Ovary (tissue), 3 donors: ENCODE measurements at regions not wholly inside any gene's neighbourhood (a gene's known extent, or its start where the extent isn't known, plus 50 kb on each side); places are given as distances from the start of the nearest gene placed in this dataset.

Experiments used
- POLR2A ChIP-seq: fragments of 450-650 bp; IDR thresholded peaks from one replicate; pipeline ENCODE4 v1.6.1; 2017; ENCODE audit warnings: antibody characterized with exemption, mild to moderate bottlenecking, moderate library complexity
- TF ChIP-seq, protein P1 (sequence below), 3 donors: fragments of 450-650 bp in 2 of 3; fragments of 200-600 bp in 1 of 3; IDR thresholded peaks; one replicate each; pipeline versions ENCODE4 v1.5.1 to v1.8.0; 2016 to 2022; ENCODE audit warnings: antibody characterized with exemption in 3 of 3, mild to moderate bottlenecking in 1 of 3
- donor health status: DM: no; HTN: no; CAD: no.

- TF ChIP-seq, protein P1, sequence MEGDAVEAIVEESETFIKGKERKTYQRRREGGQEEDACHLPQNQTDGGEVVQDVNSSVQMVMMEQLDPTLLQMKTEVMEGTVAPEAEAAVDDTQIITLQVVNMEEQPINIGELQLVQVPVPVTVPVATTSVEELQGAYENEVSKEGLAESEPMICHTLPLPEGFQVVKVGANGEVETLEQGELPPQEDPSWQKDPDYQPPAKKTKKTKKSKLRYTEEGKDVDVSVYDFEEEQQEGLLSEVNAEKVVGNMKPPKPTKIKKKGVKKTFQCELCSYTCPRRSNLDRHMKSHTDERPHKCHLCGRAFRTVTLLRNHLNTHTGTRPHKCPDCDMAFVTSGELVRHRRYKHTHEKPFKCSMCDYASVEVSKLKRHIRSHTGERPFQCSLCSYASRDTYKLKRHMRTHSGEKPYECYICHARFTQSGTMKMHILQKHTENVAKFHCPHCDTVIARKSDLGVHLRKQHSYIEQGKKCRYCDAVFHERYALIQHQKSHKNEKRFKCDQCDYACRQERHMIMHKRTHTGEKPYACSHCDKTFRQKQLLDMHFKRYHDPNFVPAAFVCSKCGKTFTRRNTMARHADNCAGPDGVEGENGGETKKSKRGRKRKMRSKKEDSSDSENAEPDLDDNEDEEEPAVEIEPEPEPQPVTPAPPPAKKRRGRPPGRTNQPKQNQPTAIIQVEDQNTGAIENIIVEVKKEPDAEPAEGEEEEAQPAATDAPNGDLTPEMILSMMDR (IDR thresholded peaks at IDR 0.05): no peak
- TF ChIP-seq POLR2A: no peak
Measured at GRCh38 chr1:87167157-87167789, 161.4 kb upstream of the LMO4 start.
